T47D (cell line): ENCODE measurements at regions not wholly inside any gene's neighbourhood (a gene's known extent, or its start where the extent isn't known, plus 50 kb on each side); places are given as distances from the start of the nearest gene placed in this dataset.
"Not testable (repeated sequence)": the region's sequence is repeated elsewhere in the genome, so short reads cannot be mapped to it uniquely, and the experiment has no call there.

Experiments used
- DNase-seq, 2 experiments: peaks; one replicate each; pipeline versions ENCODE4 v3.0.0 to v3.0.0-alpha.2; 2011 to 2012; ENCODE audit warnings: low read depth in 1 of 2, low spot score in 1 of 2
- JUND ChIP-seq: IDR thresholded peaks from 2 replicates; pipeline ENCODE4 v1.6.1; 2012; ENCODE audit warnings: low read depth
- in situ Hi-C: cut with HindIII; loops from 2 replicates; pipeline ENCODE4 v1.10.0; 2016; ENCODE audit warnings: low sequenced_read_pairs, low pct_unique_long_range_greater_than_20kb

GRCh38 chr9:32136700-32137339, 247.6 kb upstream of the ACO1 start:
- peak in 1 of 2 experiments; percentile 52 for DNase-seq
- in situ Hi-C loops, result no loop called here
- TF ChIP-seq JUND, result no peak

GRCh38 chr9:32142074-32142473, 242.4 kb upstream of the ACO1 start:
- in situ Hi-C loops, result no loop called here
- no peak for TF ChIP-seq JUND
- no peak for DNase-seq

- in situ Hi-C loops, result not testable (repeated sequence)
- peak in 1 of 2 experiments; percentile 20 for DNase-seq
Observed at GRCh38 chr9:32148553-32148952, 235.9 kb upstream of the ACO1 start.

DNA sequence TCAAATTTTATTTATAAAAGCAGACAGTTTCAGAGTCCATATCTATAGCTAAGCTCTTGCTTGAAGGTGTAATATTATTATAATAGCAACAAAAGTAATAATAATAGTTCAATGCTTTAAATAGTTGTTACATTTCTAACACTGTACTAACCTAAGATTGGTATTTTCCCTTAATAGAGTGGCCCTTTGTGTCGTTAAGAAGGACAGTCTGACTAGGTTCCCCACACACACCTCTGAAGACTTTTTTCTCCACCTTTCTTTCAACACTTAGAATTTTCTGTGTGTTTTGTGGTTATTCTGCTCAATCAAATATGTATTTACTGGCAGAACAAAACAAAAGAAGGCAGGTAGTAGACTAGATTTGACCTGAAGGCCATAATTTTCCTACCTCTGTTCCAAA, 223.2 kb upstream of the ACO1 start:
- no peak for TF ChIP-seq JUND
- in situ Hi-C loops, result no loop called here
- DNase-seq, result no peak

GRCh38 chr9:32161720-32162119, 222.7 kb upstream of the ACO1 start:
- TF ChIP-seq JUND, result no peak
- DNase-seq, result no peak
- in situ Hi-C loops, result no loop called here

- DNase-seq, in situ Hi-C loops: not testable (repeated sequence)
Observed at GRCh38 chr9:32166316-32166715, 218.1 kb upstream of the ACO1 start.

GRCh38 chr9:32171339-32171738, 213.1 kb upstream of the ACO1 start:
- in situ Hi-C loops, result no loop called here
- TF ChIP-seq JUND, result no peak
- no peak for DNase-seq

DNA sequence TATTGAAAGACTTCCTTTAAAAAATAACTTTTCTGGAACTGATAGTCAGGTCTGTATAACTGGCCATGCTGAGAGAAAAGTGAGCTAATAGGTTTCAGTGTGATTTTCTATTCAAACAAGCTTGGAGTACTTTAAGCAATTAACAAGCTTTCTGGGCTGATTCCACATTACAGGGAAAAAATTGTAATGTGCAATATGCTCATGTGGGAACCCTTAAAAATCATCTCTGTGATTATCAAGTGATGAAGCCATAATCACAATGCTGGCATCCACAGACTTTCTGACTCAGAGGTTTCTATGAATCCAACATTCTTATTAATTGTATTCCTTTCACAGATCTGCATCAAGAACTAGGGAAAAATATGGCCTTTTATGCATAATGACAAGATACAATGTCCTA, 212.2 kb upstream of the ACO1 start:
- no peak for DNase-seq
- no peak for TF ChIP-seq JUND
- in situ Hi-C loops, result no loop called here

- in situ Hi-C loops, result no loop called here
- no peak for TF ChIP-seq JUND
- no peak for DNase-seq
Observed at GRCh38 chr9:32177396-32177795, 207.0 kb upstream of the ACO1 start.

- no peak for TF ChIP-seq JUND
- no peak for DNase-seq
- in situ Hi-C loops, result no loop called here
Observed at GRCh38 chr9:32180597-32180996, 203.8 kb upstream of the ACO1 start.

GRCh38 chr9:32200241-32200640, 184.2 kb upstream of the ACO1 start:
- no peak for TF ChIP-seq JUND
- in situ Hi-C loops, result no loop called here
- DNase-seq, result no peak

DNA sequence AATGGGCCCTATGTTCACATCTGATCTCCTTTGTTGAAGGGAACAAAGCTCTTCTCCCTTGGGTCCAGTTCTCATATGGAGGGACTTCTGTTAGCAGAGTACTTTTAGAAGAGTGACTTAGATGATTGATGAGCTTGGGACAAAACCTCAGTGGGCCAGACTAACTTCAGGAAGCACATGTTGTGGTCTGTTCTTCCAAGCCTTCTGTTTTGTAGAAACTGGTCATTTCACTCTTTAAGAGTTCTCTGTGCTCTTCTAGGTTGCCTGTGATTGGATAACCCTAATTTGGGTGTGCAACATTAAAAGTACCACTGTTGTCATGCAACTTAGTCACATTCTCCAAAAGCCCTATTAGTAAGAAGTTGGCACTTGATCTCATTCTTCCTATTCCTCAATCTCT, 183.5 kb upstream of the ACO1 start:
- DNase-seq, result no peak
- TF ChIP-seq JUND, result no peak
- in situ Hi-C loops, result no loop called here

- DNase-seq, in situ Hi-C loops: not testable (repeated sequence)
Observed at GRCh38 chr9:32209164-32209563, 175.3 kb upstream of the ACO1 start.

GRCh38 chr9:32218100-32218767, 166.2 kb upstream of the ACO1 start:
- peak in 1 of 2 experiments; percentile 15 for DNase-seq
- in situ Hi-C loops, result no loop called here
- no peak for TF ChIP-seq JUND
